NB4 (cell line): ENCODE measurements at regions not wholly inside any gene's neighbourhood (a gene's known extent, or its start where the extent isn't known, plus 50 kb on each side); places are given as distances from the start of the nearest gene placed in this dataset.

Experiments
- DNase-seq: peaks from one replicate; pipeline ENCODE4 v3.0.0; 2010; ENCODE audit warnings: low read depth
- H3K4me3 ChIP-seq: one replicate; pipeline ENCODE4 v1.5.1; 2011; ENCODE audit warnings: mild to moderate bottlenecking, low read depth, low read length, moderate library complexity
- CTCF ChIP-seq: IDR thresholded peaks from one replicate; pipeline ENCODE4 v1.5.1; 2012; ENCODE audit warnings: low read depth, low read length
- MAX ChIP-seq: IDR thresholded peaks from 2 replicates; pipeline ENCODE4 v1.6.1; 2011; ENCODE audit warnings: low read depth, low read length
- MYC ChIP-seq: IDR thresholded peaks from 2 replicates; pipeline ENCODE4 v1.6.1; 2011; ENCODE audit warnings: low read depth, low read length
- POLR2A ChIP-seq: IDR thresholded peaks from 2 replicates; pipeline ENCODE4 v1.6.1; 2011; ENCODE audit warnings: mild to moderate bottlenecking; ENCODE audit not compliant: insufficient read length; ENCODE audit errors: extremely low read depth

GRCh38 chr4:143771269-143771668 lies 70.8 kb upstream of the FREM3 start:
- no peak for TF ChIP-seq MYC
- no peak for TF ChIP-seq MAX
- no peak for TF ChIP-seq CTCF
- no peak for TF ChIP-seq POLR2A
- H3K4me3 ChIP-seq = no peak overlapping the region
- DNase-seq = no peak

- TF ChIP-seq MYC = no peak
- no peak for TF ChIP-seq CTCF
- no peak for TF ChIP-seq POLR2A
- no peak for DNase-seq
- no peak overlapping the region for H3K4me3 ChIP-seq
These were observed 67.6 kb upstream of the FREM3 start for GRCh38 chr4:143768007-143768591.

- TF ChIP-seq MAX = no peak
- no peak for TF ChIP-seq MYC
- no peak for TF ChIP-seq POLR2A
- no peak for TF ChIP-seq CTCF
- H3K4me3 ChIP-seq = no peak overlapping the region
- DNase-seq = no peak
These were observed 63.1 kb upstream of the FREM3 start for GRCh38 chr4:143763587-143763986.

GRCh38 chr4:143762511-143762910 lies 62.0 kb upstream of the FREM3 start:
- DNase-seq = no peak
- TF ChIP-seq POLR2A (no peak), CTCF (no peak), MYC (no peak), MAX (no peak)
- H3K4me3 ChIP-seq = no peak overlapping the region
